ENCODE measurements at regions not wholly inside any gene's neighbourhood (a gene's known extent, or its start where the extent isn't known, plus 50 kb on each side); places are given as distances from the start of the nearest gene placed in this dataset.

DNA sequence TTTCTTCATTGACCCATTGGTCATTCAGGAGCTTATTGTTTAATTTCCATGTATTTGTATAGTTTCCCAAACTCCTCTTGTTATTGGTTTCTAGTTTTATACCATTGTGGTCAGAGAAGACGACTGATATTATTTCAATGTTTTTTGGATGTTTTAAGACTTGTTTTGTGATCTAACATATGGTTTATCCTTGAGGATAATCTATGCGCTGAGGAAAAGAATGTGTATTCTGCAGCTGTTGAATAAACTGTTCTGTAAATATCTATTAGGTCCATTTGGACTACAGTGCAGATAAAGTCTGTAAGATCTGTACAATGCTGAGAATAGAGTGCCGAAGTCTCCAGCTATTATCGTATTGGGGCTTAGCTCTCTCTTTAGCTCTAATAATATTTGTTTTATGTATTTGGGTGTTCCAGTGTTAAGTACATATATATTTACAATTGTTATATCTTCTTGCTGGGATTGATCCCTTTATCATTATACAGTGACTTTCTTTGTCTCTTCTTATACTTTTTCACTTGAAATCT is 223.3 kb upstream of the ZNF217 start:
- TF ChIP-seq CTCF (IDR thresholded peaks at IDR 0.05) (no peak), POLR2A (IDR thresholded peaks at IDR 0.05) (no peak)
